ENCODE measurements at regions not wholly inside any gene's neighbourhood (a gene's known extent, or its start where the extent isn't known, plus 50 kb on each side); places are given as distances from the start of the nearest gene placed in this dataset.
"Not testable (repeated sequence)": the region's sequence is repeated elsewhere in the genome, so short reads cannot be mapped to it uniquely, and the experiment has no call there.

- DNase-seq (ENCODE audit: low read depth), result no peak
- no peak overlapping the region for H3K4me3 ChIP-seq (ENCODE audit: low read depth, low read length)
- TF ChIP-seq CTCF (IDR thresholded peaks at IDR 0.05; ENCODE audit: low read depth, low read length), result no peak
- TF ChIP-seq MYC (IDR thresholded peaks at IDR 0.05; ENCODE audit: low read depth, low read length), result no peak
- no peak for TF ChIP-seq POLR2A (IDR thresholded peaks at IDR 0.05; ENCODE audit: extremely low read depth, insufficient read length)
- no peak for TF ChIP-seq MAX (IDR thresholded peaks at IDR 0.05; ENCODE audit: low read depth, low read length)
These were observed 702.9 kb downstream of the TENT5A start for GRCh38 chr6:81049425-81050042.

- no peak for DNase-seq (ENCODE audit: low read depth)
- no peak for TF ChIP-seq CTCF (IDR thresholded peaks at IDR 0.05; ENCODE audit: low read depth, low read length)
- no peak for TF ChIP-seq MAX (IDR thresholded peaks at IDR 0.05; ENCODE audit: low read depth, low read length)
- no peak for TF ChIP-seq POLR2A (IDR thresholded peaks at IDR 0.05; ENCODE audit: extremely low read depth, insufficient read length)
- TF ChIP-seq MYC (IDR thresholded peaks at IDR 0.05; ENCODE audit: low read depth, low read length), result no peak
- H3K4me3 ChIP-seq (ENCODE audit: low read depth, low read length), result no peak overlapping the region
These were observed 721.1 kb downstream of the TENT5A start for GRCh38 chr6:81031416-81031815.

- DNase-seq (ENCODE audit: low read depth), result no peak
- no peak for TF ChIP-seq CTCF (IDR thresholded peaks at IDR 0.05; ENCODE audit: low read depth, low read length)
- TF ChIP-seq MAX (IDR thresholded peaks at IDR 0.05; ENCODE audit: low read depth, low read length), result no peak
- TF ChIP-seq MYC (IDR thresholded peaks at IDR 0.05; ENCODE audit: low read depth, low read length), result no peak
- no peak for TF ChIP-seq POLR2A (IDR thresholded peaks at IDR 0.05; ENCODE audit: extremely low read depth, insufficient read length)
- no peak overlapping the region for H3K4me3 ChIP-seq (ENCODE audit: low read depth, low read length)
These were observed 726.4 kb downstream of the TENT5A start for GRCh38 chr6:81026041-81026553.

- DNase-seq (ENCODE audit: low read depth), result no peak
- no peak for TF ChIP-seq MYC (IDR thresholded peaks at IDR 0.05; ENCODE audit: low read depth, low read length)
- TF ChIP-seq CTCF (IDR thresholded peaks at IDR 0.05; ENCODE audit: low read depth, low read length), result no peak
- TF ChIP-seq POLR2A (IDR thresholded peaks at IDR 0.05; ENCODE audit: extremely low read depth, insufficient read length), result no peak
- no peak for TF ChIP-seq MAX (IDR thresholded peaks at IDR 0.05; ENCODE audit: low read depth, low read length)
- no peak overlapping the region for H3K4me3 ChIP-seq (ENCODE audit: low read depth, low read length)
These were observed 728.8 kb downstream of the TENT5A start for GRCh38 chr6:81023709-81024108.

- no peak overlapping the region for H3K4me3 ChIP-seq (ENCODE audit: low read depth, low read length)
- DNase-seq (ENCODE audit: low read depth), result peak; percentile 43
- TF ChIP-seq MAX (IDR thresholded peaks at IDR 0.05; ENCODE audit: low read depth, low read length), result no peak
- TF ChIP-seq MYC (IDR thresholded peaks at IDR 0.05; ENCODE audit: low read depth, low read length), result no peak
- no peak for TF ChIP-seq CTCF (IDR thresholded peaks at IDR 0.05; ENCODE audit: low read depth, low read length)
These were observed 729.4 kb downstream of the TENT5A start for GRCh38 chr6:81023007-81023582.

GRCh38 chr6:81017586-81017985 lies 734.9 kb downstream of the TENT5A start:
- not testable (repeated sequence) for H3K4me3 ChIP-seq (ENCODE audit: low read depth, low read length)

More at GRCh38 chr6:81017586-81017985, 734.9 kb downstream of the TENT5A start:
- not testable (repeated sequence) for DNase-seq (ENCODE audit: low read depth)

All from NB4 (cell line).